ENCODE measurements at regions not wholly inside any gene's neighbourhood (a gene's known extent, or its start where the extent isn't known, plus 50 kb on each side); places are given as distances from the start of the nearest gene placed in this dataset.
"Not testable (repeated sequence)": the region's sequence is repeated elsewhere in the genome, so short reads cannot be mapped to it uniquely, and the experiment has no call there.

DNA sequence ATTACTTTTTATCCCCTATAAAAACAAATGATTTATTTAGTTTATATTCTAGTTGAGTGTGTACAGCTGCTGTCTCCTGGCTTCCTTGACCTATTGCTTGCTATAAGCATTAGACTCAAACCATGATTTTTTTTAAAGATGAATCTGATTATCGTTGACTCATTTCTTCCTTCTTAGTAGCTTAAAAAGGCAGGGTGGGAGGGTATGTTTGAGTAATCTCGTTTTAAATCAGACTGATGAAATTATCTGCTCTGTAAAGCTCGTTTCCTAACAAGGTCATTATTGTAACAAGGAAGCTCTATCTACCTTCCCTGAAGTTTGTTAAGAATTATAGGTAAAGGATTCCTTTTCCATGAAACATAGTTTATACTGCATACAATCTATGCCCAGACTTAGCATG is 276.3 kb upstream of the KCND2 start:
- DNase-seq (ENCODE audit: low read depth), result peak; percentile 12

DNA sequence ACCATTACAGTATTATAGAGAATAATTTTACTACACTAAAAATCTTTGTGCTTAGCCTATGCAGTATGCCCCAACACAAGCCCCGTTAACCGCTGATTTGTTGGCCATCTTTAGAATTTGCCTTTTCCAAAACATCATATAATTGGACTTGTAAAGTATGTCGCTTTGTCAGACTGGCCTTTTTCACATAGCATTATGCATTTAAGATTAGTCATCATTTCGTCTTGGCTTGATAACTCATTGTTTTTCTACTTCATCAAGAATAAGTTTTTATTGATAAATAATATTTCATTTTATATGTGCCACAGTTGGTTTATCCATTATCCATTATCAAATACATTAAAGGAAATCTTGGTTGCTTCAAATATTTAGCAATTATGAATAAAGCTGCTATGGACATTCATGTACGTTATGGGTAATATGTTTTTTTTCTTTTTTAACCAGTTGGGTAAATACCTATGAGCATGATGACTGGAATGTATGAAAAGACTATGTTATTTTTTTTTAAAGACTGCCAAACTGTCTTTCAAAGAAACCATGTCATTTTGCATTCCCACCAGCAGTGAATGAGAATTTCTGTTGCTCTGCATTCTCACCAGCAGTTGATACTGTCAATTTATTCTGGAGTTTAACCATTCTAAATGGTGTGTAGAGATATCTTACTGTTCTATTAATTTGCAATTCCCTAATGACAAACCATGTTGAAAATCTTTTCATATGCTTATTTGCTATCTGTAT is 273.1 kb upstream of the KCND2 start:
- peak; percentile 73 for DNase-seq (ENCODE audit: low read depth)

DNA sequence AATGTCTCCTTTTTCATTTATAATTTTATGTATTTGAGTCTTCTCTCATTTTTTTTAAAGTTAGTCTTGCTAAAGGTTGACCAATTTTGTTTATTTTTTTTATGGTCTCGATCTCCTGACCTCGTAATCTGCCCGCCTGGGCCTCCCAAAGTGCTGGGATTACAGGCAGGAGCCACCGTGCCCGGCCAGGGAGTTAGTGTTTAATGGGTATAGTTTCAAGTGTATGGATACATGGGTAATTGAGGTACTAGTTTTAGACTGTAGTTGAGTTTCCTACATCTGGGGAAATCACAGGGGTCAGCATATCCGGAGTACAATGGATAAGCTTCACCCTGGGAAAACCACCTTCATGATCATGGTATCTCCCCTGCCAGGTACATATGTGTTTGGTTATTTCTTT is 267.3 kb upstream of the KCND2 start:
- DNase-seq (ENCODE audit: low read depth), result no peak

DNA sequence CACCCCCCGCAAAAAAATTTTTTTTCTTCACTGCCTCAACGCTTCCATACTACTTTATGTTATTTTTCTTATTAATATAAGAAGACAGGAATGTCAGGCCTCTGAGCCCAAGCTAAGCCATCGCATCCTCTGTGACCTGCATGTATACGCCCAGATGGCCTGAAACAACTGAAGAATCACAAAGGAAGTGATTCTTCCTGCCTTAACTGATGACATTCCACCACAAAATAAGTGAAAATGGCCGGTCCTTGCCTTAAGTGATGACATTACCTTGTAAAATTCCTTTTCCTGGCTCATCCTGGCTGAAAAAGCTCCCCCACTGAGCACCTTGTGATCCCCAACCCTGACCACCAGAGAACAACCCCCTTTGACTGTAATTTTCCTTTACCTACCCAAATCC is 258.7 kb upstream of the KCND2 start:
- DNase-seq (ENCODE audit: low read depth), result not testable (repeated sequence)

DNA sequence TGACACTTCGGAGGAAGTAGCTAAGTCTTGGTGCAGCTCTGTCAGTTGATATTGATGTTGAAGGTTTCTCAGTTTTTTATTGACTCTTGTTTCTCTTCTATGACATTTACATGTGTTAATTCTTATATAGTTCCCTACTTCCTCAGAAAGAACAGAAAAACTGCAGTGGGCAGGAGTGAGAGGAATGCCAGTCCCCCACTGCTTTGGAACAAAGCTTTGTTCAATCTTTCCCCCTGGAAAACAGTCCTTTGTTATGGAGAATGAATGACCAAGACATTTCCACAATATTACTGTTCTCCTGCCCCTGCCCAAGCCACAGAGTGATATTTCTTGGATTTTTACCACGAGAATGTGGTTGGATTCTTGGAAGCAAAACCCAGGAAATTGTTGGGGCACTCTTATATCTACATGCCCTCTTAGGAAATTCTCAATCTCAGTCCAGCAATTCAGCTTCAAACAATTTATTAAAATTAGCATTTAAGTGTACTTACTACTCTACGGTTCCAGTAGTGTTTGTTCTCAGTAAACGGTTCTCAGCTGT is 258.0 kb upstream of the KCND2 start:
- DNase-seq (ENCODE audit: low read depth), result peak; percentile 36

DNA sequence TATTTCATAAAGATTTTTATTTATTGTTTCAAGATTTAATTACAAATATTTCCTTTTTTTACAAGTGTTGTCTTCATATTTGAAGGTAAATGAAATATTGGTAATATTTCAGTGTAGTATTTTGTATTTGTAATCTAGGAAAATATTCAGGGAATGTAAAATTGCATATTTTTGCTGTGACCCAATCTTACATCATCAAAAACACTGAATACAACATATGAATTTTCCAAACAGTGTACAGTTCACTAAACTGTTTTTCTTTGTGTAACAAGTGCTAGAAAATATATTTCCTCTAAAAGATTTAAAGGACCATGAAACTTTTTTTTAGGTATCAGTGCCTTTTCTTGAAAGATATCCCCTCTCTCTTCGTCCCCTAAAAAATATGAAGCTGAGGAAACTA is 251.9 kb upstream of the KCND2 start:
- DNase-seq (ENCODE audit: low read depth), result peak; percentile 48

DNA sequence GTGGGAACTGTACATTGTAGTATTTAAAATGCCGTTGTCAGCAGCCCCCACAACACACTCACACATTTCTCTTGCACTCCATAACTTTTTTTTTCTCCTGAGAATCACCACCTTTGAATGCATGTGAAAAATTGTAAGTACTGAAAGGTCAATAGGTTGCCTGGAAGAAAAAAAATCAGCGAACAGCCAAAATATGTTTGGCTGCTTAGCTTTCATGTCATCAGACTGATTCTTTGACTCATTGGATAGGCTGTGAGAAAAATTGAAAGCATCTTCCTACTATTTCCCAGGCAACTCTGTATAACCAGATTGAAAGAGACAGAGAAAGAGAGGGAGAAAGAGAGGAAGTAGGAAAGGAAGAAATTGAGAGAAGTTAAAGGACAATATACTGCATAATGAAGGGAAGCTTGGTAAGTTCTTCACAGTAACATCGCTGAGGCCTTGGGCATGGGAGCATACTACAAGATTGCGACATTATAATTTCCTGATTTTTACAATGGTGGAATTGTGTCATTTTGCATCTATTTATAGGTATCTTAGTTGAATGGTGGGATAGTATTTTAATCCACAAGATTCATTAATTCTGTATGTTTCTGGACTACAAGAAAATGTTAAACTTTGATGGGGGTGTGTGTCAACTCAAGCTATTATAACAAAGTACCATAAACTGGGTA is 249.3 kb upstream of the KCND2 start:
- DNase-seq (ENCODE audit: low read depth), result peak; percentile 58

DNA sequence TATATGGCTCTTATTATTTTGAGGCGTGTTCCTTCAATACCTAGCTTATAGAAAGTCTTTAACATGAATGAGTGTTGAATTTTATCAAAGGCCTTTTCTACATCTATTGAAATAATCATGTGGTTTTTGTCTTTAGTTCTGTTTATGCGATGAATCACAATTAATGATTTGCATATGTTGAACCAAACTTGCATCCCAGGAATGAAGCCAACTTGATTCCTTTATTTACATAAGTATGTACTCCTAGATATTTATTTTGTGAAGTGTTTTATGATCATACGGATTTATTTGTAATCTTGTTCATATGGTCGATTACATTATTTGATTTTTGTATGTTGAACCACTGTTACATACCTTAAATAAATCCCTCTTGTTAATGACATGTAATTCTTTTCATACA is 244.3 kb upstream of the KCND2 start:
- DNase-seq (ENCODE audit: low read depth), result no peak

DNA sequence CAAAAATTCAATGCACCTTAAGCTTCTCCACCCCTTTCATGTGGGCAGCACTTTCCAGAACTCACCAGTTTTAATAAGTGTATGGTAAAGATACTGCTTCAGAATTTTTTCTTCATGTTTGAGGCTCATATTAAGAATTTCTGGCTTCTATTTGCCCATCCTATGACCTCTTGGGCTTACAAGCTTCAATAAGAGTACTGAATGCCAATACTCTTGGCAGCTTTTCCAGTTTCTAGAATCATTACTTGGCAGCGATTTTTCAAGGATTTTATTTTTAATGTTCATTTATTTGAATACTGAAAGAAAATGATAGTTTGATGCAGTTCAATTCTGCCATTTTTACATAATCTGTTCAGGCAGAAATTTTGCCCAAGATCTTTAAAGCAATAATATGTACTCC is 242.1 kb upstream of the KCND2 start:
- DNase-seq (ENCODE audit: low read depth), result no peak

DNA sequence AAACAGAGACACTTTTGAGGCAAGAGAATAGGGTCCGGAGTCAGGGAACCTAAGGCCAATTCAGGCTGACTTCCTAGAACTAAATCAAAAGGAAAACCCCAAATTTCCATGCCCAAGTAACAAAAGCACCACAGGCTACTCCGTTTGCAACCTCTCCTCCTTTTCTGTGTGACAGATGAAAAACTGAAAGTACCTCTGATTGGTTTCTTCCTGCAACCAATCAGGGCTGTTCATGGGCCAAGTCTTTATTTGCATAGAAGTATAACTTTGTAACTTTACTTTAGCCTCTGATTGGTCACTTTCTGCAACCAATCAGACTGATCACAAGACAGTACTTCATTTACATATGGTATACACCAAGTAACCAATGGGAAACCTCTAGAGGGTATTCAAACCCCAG is 239.9 kb upstream of the KCND2 start:
- DNase-seq (ENCODE audit: low read depth), result peak; percentile 70

DNA sequence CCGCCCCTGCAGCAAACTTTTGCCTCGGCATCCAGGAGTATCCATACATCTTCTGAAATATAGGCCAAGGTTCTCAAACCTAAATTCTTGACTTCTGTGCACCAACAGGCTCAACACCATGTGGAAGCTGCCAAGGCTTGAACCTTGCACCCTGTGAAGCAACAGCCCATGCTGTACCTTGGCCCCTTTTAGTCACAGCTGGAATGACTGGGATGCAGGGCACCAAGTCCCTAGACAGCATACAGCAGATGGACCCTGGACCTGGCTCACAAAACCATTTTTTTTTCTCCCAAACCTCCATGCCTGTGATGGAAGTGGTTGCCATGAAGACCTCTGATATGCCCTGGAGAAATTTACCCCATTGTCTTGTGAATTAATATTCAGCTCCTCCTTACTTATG is 233.8 kb upstream of the KCND2 start:
- no peak for DNase-seq (ENCODE audit: low read depth)

DNA sequence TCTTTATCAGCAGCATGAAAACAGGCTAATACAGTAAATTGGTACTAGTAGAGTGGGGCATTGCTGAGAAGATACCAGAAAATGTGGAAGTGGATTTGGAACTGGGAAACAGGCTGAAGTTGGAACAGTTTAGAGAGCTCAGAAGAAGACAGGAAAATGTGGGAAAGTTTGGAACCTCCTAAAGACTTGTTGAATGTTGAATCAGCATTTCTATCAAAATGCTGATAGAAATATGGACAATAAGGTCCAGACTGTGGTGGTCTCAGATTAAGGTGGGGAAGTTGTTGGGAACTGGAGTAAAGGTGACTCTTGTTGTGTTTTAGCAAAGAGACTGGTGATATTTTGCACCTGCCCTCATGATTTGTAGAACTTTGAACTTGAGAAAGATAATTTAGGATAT is 231.2 kb upstream of the KCND2 start:
- DNase-seq (ENCODE audit: low read depth), result no peak

DNA sequence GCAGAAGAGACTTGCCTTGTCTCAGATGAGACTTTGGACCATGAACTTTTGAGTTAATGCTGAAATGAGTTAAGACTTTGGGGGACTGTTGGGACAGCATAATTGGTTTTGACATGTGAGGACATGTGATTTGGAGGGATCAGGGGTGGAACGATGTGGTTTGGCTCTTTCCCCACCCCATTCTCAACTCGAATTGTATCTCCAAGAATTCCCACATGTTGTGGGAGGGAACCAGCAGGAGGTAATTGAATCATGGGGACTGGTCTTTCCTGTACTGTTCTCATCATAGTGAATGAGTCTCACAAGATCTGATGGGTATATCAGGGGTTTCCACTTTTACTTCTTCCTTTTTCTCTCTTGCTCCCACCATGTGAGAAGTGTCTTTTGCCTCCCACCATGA is 229.7 kb upstream of the KCND2 start:
- DNase-seq (ENCODE audit: low read depth), result peak; percentile 49

DNA sequence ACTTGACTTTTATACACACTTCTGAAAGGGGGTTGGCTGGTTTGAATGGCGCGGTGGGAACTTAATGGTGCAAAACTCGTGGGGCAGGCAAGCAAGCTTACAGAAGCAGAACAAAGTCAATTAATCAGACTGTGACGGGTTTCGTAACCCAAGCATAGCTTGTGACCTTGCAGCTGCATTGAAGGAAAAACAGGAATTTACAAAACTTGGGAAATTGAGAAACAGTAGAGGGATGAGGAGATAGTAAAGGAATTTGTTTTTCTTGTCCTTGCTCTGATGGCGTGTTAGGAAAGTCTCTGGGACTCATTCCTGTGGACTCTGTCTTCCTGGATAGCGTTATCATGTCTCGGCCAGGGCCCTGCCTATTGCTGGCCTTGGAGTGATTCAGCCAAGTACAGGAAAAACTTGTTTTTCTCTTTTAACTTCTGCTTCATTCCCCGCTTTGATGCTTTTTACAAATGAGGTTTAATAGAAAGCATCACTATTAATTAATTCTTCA is 220.0 kb upstream of the KCND2 start:
- peak; percentile 98 for DNase-seq (ENCODE audit: low read depth)

DNA sequence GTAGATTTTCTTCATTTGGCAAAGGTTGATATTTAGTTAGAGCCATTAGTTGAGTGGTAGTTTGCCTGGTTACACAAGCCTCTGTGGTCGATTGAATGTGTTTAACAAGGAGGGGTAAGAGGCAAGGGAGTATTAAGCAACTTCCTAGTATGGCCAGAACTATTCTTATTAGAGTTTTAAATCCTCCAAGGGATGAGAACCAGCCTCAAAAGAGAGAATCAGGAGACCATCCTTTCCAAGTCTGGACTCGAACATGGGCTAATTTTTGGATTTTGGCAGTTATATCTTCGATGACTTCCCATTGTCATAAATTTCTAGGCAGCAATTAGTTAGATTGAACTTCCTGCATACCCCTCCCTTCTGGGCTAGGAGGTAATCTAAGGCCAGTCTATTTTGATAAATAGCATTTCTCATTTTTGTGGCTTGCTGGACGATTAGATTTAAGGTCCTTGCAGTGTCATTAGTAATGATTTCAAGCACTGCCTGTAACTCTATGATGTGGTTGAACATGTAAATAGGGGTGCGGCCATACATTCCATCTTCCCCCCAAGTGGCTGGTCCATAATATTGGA is 219.5 kb upstream of the KCND2 start:
- DNase-seq (ENCODE audit: low read depth), result peak; percentile 81

DNA sequence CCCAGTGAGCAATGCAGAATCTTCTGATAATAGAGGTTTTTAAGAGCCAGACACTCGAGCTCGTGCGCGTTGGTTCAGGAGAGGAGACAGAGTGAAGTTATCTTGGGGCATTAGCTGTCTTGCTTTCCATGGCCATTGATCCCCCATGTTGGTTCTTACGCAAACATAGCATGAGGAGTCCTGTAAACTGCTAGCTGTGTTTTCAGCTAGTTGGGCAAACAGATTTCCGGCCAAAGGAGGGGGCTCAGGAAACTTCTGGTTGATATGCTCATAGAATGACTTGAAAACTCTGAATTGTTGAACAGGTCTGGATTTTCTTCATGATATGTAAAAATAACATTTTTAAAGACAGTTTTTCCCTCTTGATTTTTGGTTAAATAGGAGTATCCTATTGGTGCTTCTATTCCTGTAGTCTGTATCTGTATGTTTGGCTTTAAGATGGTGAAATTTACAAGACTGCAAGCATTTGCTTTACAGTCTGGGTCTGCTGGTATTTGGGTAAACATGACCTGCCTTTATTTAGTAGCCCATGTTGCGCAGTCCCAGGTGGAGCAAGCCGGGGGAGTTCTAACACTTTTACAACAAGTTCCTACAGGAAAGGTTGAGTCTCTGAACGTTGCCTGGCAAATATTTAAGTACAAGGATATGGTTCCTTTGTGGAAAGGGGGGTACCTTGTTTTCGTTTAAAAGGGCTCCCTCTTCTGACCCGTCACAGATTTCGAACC is 218.4 kb upstream of the KCND2 start:
- DNase-seq (ENCODE audit: low read depth), result no peak

DNA sequence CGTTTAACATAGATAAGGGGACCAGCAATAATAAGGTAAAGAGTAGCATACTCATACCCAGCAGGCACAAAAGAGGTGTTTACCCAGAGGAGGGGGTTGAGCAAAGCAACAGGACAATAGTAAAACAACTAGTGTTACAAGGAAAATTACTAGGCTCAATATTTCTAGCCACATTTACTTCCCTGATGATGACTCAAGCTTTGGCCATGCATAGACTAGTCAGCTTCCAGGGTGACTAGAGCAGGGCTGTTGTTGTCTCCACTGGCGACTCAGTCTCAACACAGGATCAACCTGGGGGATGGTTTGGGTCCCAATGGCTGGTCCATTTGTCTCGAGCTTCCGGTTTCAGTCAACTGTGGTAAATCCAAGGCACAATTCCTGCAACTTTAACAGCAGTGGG is 217.7 kb upstream of the KCND2 start:
- DNase-seq (ENCODE audit: low read depth), result peak; percentile 93

DNA sequence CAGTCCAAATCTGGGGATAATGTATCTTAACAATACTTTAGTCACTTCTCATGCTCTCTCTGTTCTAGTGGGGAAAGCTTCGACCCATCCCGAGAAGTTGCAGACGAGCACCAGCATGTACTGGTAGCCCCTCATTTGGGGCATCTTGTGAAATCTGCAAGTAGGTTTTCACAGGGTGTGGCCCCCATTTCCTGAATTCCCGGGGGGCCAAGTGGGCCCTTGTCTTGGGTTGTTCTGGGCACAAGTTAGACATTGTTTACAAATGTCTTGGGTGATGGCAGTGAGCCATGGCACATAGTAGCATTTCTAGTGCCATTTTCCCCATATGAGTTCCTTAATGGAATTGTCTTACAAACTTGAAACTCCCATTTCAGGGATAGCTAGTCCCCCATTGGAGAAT is 216.7 kb upstream of the KCND2 start:
- DNase-seq (ENCODE audit: low read depth), result no peak

DNA sequence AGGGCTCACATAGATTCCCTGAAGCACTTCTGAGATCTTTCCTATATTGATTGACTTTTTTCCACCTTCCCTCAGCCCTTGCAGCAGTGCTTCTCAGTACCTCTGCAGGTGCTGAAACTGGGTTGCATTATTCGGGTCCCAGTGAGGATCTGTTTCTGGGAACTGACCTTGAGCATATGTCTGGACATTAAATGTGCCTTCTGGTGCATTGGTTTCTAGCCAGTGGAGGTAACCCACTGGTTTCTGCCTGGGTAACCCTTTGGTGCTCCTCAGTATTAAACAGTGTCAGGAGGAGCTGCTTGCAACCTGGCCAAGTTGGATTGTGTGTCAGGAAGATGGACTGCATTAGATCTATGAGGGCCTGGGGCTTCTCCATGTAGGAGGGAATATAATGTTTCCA is 213.3 kb upstream of the KCND2 start:
- DNase-seq (ENCODE audit: low read depth), result no peak

DNA sequence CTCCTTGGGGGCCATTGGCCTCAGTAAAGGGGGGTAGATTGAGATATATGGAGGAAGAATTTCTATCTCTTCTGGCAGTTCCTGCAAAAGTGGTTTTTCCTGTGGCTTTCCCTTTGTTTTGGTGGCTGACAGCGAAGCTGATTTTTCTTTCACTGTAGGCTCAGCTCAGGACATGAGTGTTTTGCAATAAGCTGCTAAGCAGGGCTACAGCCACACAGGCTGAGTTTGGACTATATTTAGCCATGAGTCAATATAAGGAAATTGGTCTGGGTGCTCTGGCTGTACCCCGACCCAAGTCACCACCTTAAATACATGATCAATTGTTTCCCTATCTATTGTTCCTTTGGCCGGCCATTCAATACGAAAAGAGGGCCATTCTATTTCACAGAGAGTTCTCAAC is 212.7 kb upstream of the KCND2 start:
- DNase-seq (ENCODE audit: low read depth), result peak; percentile 77

DNA sequence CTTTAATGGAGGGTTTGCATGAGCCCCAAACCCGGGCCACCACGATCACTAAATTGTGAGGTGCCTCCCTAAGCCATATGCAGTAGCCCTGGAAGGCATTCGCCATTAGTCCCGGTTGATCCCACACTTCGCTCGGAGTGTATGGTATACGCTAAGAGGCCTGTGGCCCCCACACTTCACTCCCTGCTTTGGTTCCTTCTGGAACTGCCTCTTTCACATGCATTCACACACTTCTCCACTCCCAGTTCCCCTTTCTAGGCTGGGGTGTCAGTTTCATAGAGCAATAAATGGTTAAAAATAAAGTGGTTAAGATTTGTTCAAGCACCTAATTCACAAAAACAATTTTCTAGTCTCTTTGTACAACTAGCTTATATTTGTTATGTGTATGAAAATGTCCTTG is 212.1 kb upstream of the KCND2 start:
- no peak for DNase-seq (ENCODE audit: low read depth)

DNA sequence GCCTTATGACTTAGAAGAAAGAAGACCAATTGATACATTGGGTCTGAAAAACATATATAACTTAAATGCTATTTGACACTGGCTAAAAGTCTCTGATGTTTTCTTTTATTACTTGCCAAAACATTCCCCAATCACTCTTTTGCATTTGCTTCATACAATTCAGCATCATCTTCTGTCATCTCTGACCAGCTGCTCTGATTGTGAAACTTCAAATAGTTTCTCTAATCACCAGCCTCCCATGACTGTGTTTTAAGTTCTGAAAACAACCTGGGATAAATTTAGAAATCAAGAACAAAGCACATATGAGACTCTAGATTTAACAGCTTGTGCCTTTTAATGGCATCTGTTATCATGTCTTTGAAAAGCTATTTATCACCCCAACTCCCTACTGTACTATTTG is 208.4 kb upstream of the KCND2 start:
- peak; percentile 96 for DNase-seq (ENCODE audit: low read depth)
